ENCODE measurements at regions not wholly inside any gene's neighbourhood (a gene's known extent, or its start where the extent isn't known, plus 50 kb on each side); places are given as distances from the start of the nearest gene placed in this dataset.

DNA sequence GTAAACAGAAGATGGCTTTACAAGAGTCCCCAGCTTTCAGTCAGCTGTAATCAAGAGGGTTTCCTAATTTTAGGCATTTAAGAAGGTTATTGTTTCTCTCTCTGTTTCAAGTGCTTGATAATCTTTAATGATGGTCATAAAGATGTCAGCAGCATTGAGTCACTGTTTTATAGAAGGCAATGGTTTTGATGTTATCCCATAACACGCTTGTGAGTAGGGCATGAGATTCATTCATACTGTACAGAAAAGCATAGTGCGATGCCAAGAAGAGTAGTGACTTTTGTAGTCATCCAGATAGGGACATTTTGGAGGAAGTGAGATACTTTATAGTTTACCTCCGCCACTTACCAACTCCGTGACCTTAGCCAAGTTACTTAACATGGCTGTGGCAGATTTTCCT lies 364.2 kb upstream of the SLC10A2 start:
- TF ChIP-seq, protein P1, sequence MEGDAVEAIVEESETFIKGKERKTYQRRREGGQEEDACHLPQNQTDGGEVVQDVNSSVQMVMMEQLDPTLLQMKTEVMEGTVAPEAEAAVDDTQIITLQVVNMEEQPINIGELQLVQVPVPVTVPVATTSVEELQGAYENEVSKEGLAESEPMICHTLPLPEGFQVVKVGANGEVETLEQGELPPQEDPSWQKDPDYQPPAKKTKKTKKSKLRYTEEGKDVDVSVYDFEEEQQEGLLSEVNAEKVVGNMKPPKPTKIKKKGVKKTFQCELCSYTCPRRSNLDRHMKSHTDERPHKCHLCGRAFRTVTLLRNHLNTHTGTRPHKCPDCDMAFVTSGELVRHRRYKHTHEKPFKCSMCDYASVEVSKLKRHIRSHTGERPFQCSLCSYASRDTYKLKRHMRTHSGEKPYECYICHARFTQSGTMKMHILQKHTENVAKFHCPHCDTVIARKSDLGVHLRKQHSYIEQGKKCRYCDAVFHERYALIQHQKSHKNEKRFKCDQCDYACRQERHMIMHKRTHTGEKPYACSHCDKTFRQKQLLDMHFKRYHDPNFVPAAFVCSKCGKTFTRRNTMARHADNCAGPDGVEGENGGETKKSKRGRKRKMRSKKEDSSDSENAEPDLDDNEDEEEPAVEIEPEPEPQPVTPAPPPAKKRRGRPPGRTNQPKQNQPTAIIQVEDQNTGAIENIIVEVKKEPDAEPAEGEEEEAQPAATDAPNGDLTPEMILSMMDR (conservative IDR thresholded peaks at IDR 0.05; ENCODE audit: low read depth, low read length) = no peak
- no peak for DNase-seq (ENCODE audit: low read depth)
- H3K4me3 ChIP-seq (ENCODE audit: low read length) = no peak overlapping the region

DNA sequence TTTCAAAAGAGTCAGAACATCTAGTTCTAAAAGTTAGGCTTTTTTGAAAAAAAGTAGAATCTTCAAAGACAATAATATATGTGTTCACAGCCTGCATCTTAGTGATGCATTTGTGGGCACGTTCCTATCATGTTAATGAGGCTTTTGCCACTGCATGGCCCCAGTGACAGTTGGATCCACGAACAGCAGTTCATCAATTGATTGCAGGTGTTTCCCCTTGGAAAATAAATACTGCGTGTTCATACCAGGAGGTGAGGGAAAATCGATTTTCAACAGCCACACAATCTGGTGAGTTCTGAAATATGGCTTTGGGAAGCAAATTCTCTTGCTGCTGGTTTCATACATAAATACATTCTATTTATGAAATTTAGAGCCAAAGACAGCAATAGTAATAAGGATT lies 343.8 kb upstream of the SLC10A2 start:
- H3K4me3 ChIP-seq (ENCODE audit: low read length) = no peak overlapping the region
- TF ChIP-seq, protein P1 (conservative IDR thresholded peaks at IDR 0.05; ENCODE audit: low read depth, low read length) = no peak
- no peak for DNase-seq (ENCODE audit: low read depth)

DNA sequence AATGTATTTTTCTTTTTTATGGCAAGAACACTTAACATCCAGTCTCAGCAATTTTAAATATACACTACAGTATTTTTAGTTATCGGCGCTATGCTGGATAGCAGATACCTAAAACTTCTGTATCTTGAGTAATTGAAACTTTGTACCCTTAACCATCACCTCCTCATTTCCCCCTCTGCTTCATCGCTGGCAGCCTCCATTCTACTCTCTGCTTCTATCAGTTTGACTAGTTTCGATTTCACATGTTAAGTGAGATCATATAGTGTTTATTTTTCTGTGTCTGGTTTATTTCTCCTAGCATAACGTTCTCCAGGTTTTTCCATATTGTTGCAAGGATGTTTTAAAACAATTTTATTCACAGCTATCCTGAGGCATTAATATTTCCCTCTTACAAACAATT lies 340.8 kb upstream of the SLC10A2 start:
- no peak overlapping the region for H3K4me3 ChIP-seq (ENCODE audit: low read length)
- TF ChIP-seq, protein P1 (conservative IDR thresholded peaks at IDR 0.05; ENCODE audit: low read depth, low read length) = no peak
- DNase-seq (ENCODE audit: low read depth) = no peak

DNA sequence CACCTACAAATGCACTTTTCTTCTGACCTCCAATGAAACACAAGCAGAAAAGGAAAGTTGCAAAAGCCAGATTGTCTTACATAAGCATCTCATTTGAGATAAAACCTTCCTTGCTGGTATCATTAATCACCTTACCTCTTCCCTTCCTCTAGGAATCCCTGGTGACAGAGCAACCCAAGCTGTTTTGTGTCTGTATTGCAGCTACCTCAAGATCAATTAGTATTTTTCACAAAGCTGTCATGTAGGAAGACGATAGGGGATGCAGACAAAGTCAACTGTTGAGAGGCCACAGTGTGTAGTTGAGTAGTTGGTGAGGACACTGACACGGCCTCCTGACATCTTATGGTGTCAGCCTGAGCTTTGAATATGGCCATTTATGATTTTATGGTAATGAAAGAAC lies 339.1 kb upstream of the SLC10A2 start:
- TF ChIP-seq, protein P1 (conservative IDR thresholded peaks at IDR 0.05; ENCODE audit: low read depth, low read length) = no peak
- no peak overlapping the region for H3K4me3 ChIP-seq (ENCODE audit: low read length)
- no peak for DNase-seq (ENCODE audit: low read depth)

DNA sequence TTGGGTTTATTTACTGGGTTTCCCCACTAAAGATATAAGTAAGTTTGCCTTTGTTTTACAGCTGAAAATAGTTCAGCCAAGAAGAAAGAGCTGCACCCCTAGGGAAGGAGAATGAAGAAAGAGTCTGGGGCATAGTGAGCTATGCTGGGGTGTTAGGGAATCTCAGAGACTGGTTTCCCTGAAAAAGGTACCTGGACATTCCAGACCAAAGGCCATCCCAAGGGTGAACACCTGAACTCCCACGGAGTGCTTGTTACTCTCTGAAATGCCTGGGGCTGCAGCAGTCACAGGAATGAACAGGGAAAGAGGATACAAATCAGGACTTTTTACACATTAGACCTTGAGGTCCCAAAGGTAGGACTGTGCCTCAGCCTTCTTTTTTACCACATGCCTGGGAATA lies 337.6 kb upstream of the SLC10A2 start:
- TF ChIP-seq, protein P1 (conservative IDR thresholded peaks at IDR 0.05; ENCODE audit: low read depth, low read length) = no peak
- no peak for DNase-seq (ENCODE audit: low read depth)
- no peak overlapping the region for H3K4me3 ChIP-seq (ENCODE audit: low read length)

DNA sequence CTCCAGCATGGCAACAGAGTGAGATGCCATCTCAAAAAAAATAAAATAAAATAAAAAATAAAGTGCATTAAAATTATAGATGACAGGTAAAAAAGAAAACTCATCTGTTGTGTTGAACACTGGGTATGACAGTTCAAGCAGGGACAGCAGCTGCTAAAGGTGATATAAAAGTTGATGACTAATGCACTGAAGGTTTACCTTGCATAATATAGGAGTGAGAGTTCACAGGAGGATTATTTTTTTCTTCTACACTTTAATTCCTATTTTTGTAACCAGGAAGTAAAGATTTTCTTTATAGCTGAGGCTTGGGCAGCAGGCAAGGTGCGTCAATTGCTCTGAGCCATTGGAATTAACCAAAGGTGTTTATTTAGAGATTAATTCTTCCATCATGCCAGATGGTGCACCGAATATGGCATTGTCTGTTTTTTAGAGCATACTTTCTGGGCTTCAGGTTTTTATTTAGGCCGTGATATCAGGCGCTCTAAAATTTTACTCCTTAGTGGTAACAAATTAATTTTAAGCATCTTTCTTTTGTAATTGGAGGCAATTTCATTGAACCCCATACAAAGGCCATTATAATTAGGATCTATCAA lies 337.0 kb upstream of the SLC10A2 start:
- no peak for DNase-seq (ENCODE audit: low read depth)
- no peak overlapping the region for H3K4me3 ChIP-seq (ENCODE audit: low read length)
- TF ChIP-seq, protein P1 (conservative IDR thresholded peaks at IDR 0.05; ENCODE audit: low read depth, low read length) = no peak

DNA sequence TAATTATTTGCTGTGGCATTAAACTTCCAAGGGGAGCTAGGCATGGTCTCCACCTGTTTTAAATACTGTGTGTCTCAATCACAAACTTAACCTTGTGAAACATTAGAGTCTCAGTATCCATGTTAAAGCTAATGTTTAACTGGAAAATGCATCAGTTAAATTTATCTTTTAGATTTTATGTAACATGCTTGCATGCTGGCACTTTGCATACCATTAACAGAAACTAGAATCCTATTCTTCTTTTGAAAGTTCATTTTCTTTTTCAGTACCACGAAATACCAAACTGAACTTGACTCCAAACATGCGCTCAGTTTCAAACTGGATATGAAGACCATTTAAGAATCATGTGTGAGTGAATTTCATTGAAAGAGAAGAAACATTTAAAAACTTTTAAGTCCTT lies 328.9 kb upstream of the SLC10A2 start:
- TF ChIP-seq, protein P1 (conservative IDR thresholded peaks at IDR 0.05; ENCODE audit: low read depth, low read length) = no peak

More for the DNA sequence above, 328.9 kb upstream of the SLC10A2 start:
- no peak overlapping the region for H3K4me3 ChIP-seq (ENCODE audit: low read length)
- no peak for DNase-seq (ENCODE audit: low read depth)

Data from retinal pigment epithelial cell (primary cell).